HCT116 (cell line): ENCODE measurements at regions not wholly inside any gene's neighbourhood (a gene's known extent, or its start where the extent isn't known, plus 50 kb on each side); places are given as distances from the start of the nearest gene placed in this dataset.

Experiments
- ATAC-seq: fragments of 200-7000 bp; cut with Tn5 transposase; 2 replicates; pipeline ENCODE4 v1.9.1; 2020; ENCODE audit warnings: mild to moderate bottlenecking, moderate library complexity
- BruUV-seq: library from RNA; stranded (reverse); fragments of 400-500 nt; replicated peaks from 2 replicates; lab custom pipeline; 2021; lab: Mats Ljungman, UMichigan
- CTCF ChIA-PET: fragments of 300-600 bp; sonication (Branson Sonifier 250); formaldehyde crosslinking; loops from one replicate; lab custom pipeline; 2021; ENCODE audit warnings: antibody characterized with exemption; lab: Charles Lee
- POLR2A ChIA-PET: fragments of 300-600, 350-600 bp; sonication (Branson Sonifier 250); formaldehyde crosslinking; loops from one replicate; lab custom pipeline; 2021; ENCODE audit warnings: antibody characterized with exemption; lab: Charles Lee
- RAD21 ChIA-PET, 2 experiments: fragments of 300-600 bp; sonication (Branson Sonifier 250); formaldehyde crosslinking; loops; one replicate each; lab custom pipeline; 2023; ENCODE audit warnings: low total read pairs in 2 of 2; ENCODE audit not compliant: uncharacterized antibody in 2 of 2, unreplicated experiment in 2 of 2, low non-redundant PET in 1 of 2; lab: Charles Lee
- DNase-seq: peaks from one replicate; pipeline ENCODE4 v3.0.0-alpha.2; 2010; ENCODE audit warnings: low read depth, low spot score
- H2AFZ ChIP-seq: fragments of 200-600 bp; shearing (Covaris generic), sonication (generic); 2 replicates; pipeline ENCODE4 v1.6.1; 2017; ENCODE audit warnings: low read depth, mixed run types, mixed read lengths, antibody characterized with exemption, low read length; ENCODE audit not compliant: poor library complexity, severe bottlenecking
- H3K27ac ChIP-seq: 2 replicates; pipeline ENCODE4 v1.5.1; 2012; ENCODE audit warnings: low read depth, low read length
- H3K27me3 ChIP-seq: fragments of 200-600 bp; sonication (generic); 2 replicates; pipeline ENCODE4 v1.6.1; 2016; ENCODE audit warnings: mixed run types, low read length, mixed read lengths; ENCODE audit not compliant: insufficient read depth
- H3K36me3 ChIP-seq, 2 experiments: fragments of 200-500 bp in 1 of 2; fragments of 200-600 bp in 1 of 2; sonication (Bioruptor generic) in 1 of 2; sonication (generic) in 1 of 2; 2 replicates each; pipeline versions ENCODE4 v1.5.1 to v1.6.1; 2014 to 2016; ENCODE audit warnings: low read length in 2 of 2, inconsistent platforms in 1 of 2, mixed read lengths in 1 of 2, mixed run types in 1 of 2; ENCODE audit not compliant: insufficient read depth in 2 of 2, control insufficient read depth in 1 of 2
- H3K4me1 ChIP-seq, 2 experiments: fragments of 200-600 bp in 1 of 2; sonication (generic) in 1 of 2; 2 replicates each; pipeline versions ENCODE4 v1.5.1 to v1.6.1; 2012 to 2017; ENCODE audit warnings: low read length in 2 of 2, inconsistent platforms in 1 of 2, mild to moderate bottlenecking in 1 of 2, mixed read lengths in 1 of 2, mixed run types in 1 of 2, moderate library complexity in 1 of 2; ENCODE audit not compliant: insufficient read depth in 2 of 2, control insufficient read depth in 1 of 2
- H3K4me2 ChIP-seq: fragments of 200-600 bp; sonication (generic); 2 replicates; pipeline ENCODE4 v1.6.1; 2017; ENCODE audit warnings: mixed run types, low read length, mixed read lengths
- H3K4me3 ChIP-seq, 2 experiments: fragments of 200-600 bp in 1 of 2; sonication (generic) in 1 of 2; replicated peaks in 1 of 2; 2 replicates each; pipeline ENCODE4 v1.5.1; 2011 to 2016; ENCODE audit warnings: low read length in 2 of 2, control low read depth in 1 of 2, low read depth in 1 of 2, mild to moderate bottlenecking in 1 of 2, mixed read lengths in 1 of 2, mixed run types in 1 of 2
- H3K79me2 ChIP-seq: fragments of 200-600 bp; sonication (generic); 2 replicates; pipeline ENCODE4 v1.6.1; 2017; ENCODE audit warnings: mild to moderate bottlenecking, mixed run types, low read length, moderate library complexity, mixed read lengths; ENCODE audit not compliant: insufficient read depth
- H3K9ac ChIP-seq: fragments of 200-600 bp; sonication (generic); 2 replicates; pipeline ENCODE4 v1.6.1; 2016; ENCODE audit warnings: low read length, mixed read lengths
- H3K9me2 ChIP-seq: fragments of 200-600 bp; sonication (generic), shearing (Covaris generic); 2 replicates; pipeline ENCODE4 v1.6.1; 2017; ENCODE audit warnings: mixed run types, mild to moderate bottlenecking, moderate library complexity; ENCODE audit not compliant: insufficient read depth
- H3K9me3 ChIP-seq, 2 experiments: fragments of 200-500 bp in 1 of 2; fragments of 200-600 bp in 1 of 2; sonication (Bioruptor generic) in 1 of 2; sonication (generic) in 1 of 2; 2 replicates each; pipeline ENCODE4 v1.6.1; 2014 to 2017; ENCODE audit warnings: low read length in 2 of 2, mixed read lengths in 2 of 2, inconsistent platforms in 1 of 2, low read depth in 1 of 2, mild to moderate bottlenecking in 1 of 2, mixed run types in 1 of 2, moderate library complexity in 1 of 2; ENCODE audit not compliant: control insufficient read depth in 1 of 2, insufficient read depth in 1 of 2
- H4K20me1 ChIP-seq: fragments of 200-600 bp; sonication (generic), shearing (Covaris generic); 2 replicates; pipeline ENCODE4 v1.6.1; 2017; ENCODE audit warnings: mixed run types, mild to moderate bottlenecking, moderate library complexity; ENCODE audit not compliant: insufficient read depth
- ATF3 ChIP-seq: IDR thresholded peaks from 2 replicates; pipeline ENCODE4 v1.6.1; 2012
- CTCF ChIP-seq, 3 experiments: fragments of 200-600 bp in 1 of 3; sonication (generic) in 1 of 3; IDR thresholded peaks in 2 of 3; conservative IDR thresholded peaks in 1 of 3; 2 replicates each; pipeline ENCODE4 v1.5.1; 2012 to 2017; ENCODE audit warnings: low read depth in 2 of 3, low read length in 2 of 3, antibody characterized with exemption in 1 of 3, borderline replicate concordance in 1 of 3, control low read depth in 1 of 3, mild to moderate bottlenecking in 1 of 3, mixed read lengths in 1 of 3, mixed run types in 1 of 3, moderate library complexity in 1 of 3; ENCODE audit not compliant: insufficient read depth in 1 of 3
- EGR1 ChIP-seq: IDR thresholded peaks from 2 replicates; pipeline ENCODE4 v1.6.1; 2012; ENCODE audit warnings: low read depth
- ELF1 ChIP-seq: IDR thresholded peaks from 2 replicates; pipeline ENCODE4 v1.6.1; 2012; ENCODE audit warnings: low read depth, borderline replicate concordance
- EZH2 ChIP-seq: fragments of 200-600 bp; sonication (generic); IDR thresholded peaks from 2 replicates; pipeline ENCODE4 v1.6.1; 2017; ENCODE audit warnings: antibody characterized with exemption, mixed run types
- MAX ChIP-seq: IDR thresholded peaks from 2 replicates; pipeline ENCODE4 v1.6.1; 2012
- POLR2A ChIP-seq: IDR thresholded peaks from 2 replicates; pipeline ENCODE4 v1.7.0; 2011; ENCODE audit warnings: borderline replicate concordance; ENCODE audit not compliant: insufficient read depth, insufficient read length; ENCODE audit errors: extremely low read depth
- SIN3A ChIP-seq: IDR thresholded peaks from 2 replicates; pipeline ENCODE4 v1.6.1; 2012; ENCODE audit warnings: low read depth
- SP1 ChIP-seq: IDR thresholded peaks from 2 replicates; pipeline ENCODE4 v1.6.1; 2012; ENCODE audit warnings: low read depth
- YY1 ChIP-seq: IDR thresholded peaks from 2 replicates; pipeline ENCODE4 v1.6.1; 2011; ENCODE audit warnings: low read length, low read depth, moderate library complexity, mild to moderate bottlenecking; ENCODE audit not compliant: insufficient replicate concordance; ENCODE audit errors: extremely low read depth
- ZBTB33 ChIP-seq: IDR thresholded peaks from 2 replicates; pipeline ENCODE4 v1.6.1; 2011; ENCODE audit warnings: mild to moderate bottlenecking, low read length, moderate library complexity; ENCODE audit not compliant: insufficient replicate concordance; ENCODE audit errors: extremely low read depth
- intact Hi-C: fragments of 100-400 bp; cut with micrococcal nuclease; formaldehyde crosslinking; loops from 2 replicates; pipeline ENCODE4 v1.10.0; 2022

- Histone ChIP-seq H3K9me2 (no peaks in the 10 kb centered on the region), H4K20me1 (no peaks in the 10 kb centered on the region)
- TF ChIP-seq ZBTB33, result no peak
- no peak for TF ChIP-seq CTCF (IDR thresholded peaks at IDR 0.05 in 2 of 3, conservative IDR thresholded peaks at IDR 0.05 in 1 of 3; ENCODE audit: borderline replicate concordance in 1 of 3, insufficient read depth in 1 of 3, low read depth in 2 of 3, low read length in 2 of 3)
- TF ChIP-seq MAX, result no peak
- TF ChIP-seq ATF3, result no peak
- no peak for TF ChIP-seq EZH2
- no peak for TF ChIP-seq YY1
- TF ChIP-seq SP1, result no peak
- no peak for TF ChIP-seq SIN3A
- TF ChIP-seq POLR2A, result no peak
- no peak for TF ChIP-seq ELF1
- TF ChIP-seq EGR1, result no peak
- TF ChIP-seq, all 23 proteins: peak for 0
- ChIA-PET RAD21 (no interaction called here), POLR2A (interaction anchor here (1.4 to 2.6 kb wide), 2 partner anchors 9 to 13 kb away, joined by 3 to 8 read pairs; no protein-coding TSS in a partner anchor), CTCF (interaction anchor here (1.2 to 6.9 kb wide), 2 partner anchors 82 to 548 kb away, joined by 3 to 159 read pairs; no protein-coding TSS in a partner anchor)
- Histone ChIP-seq H3K36me3 (no peaks in the 10 kb centered on the region), H2AFZ (peak overlapping the region; percentile 6), H3K4me1 (peaks cover 46 to 68% of the 10 kb centered on the region in 2 experiments), H3K27ac (no peak overlapping the region), H3K9me3 (no peaks in the 10 kb centered on the region), H3K4me2 (0 out of 2 replicates have a peak overlapping the region, but pooled peaks have one; percentile 3), H3K79me2 (no peaks in the 10 kb centered on the region), H3K9ac (no peak overlapping the region), H3K4me3 (no peak overlapping the region), H3K27me3 (no peaks in the 10 kb centered on the region)
- BruUV-seq, result no TSS peak
- DNase-seq (no peak), ATAC-seq (no peak)
- intact Hi-C loops, result loop anchor here (10.0 kb wide), 2 partner anchors 161 to 251 kb away; partner anchors contain the start of gene JMJD1C
Measured at GRCh38 chr10:63716016-63716580, 194.9 kb downstream of the REEP3 start.
